WTC11 (cell line): ENCODE measurements at regions not wholly inside any gene's neighbourhood (a gene's known extent, or its start where the extent isn't known, plus 50 kb on each side); places are given as distances from the start of the nearest gene placed in this dataset.

ENCODE experiments used
- ATAC-seq: fragments of 200-7000 bp; cut with Tn5 transposase; 2 replicates; pipeline ENCODE4 v1.10.0; 2021; ENCODE audit warnings: mild to moderate bottlenecking, moderate library complexity
- CTCF ChIA-PET: fragments of 300-600 bp; sonication (Branson Sonifier 250); formaldehyde crosslinking; loops from one replicate; lab custom pipeline; 2021; ENCODE audit warnings: antibody characterized with exemption; lab: Charles Lee
- POLR2A ChIA-PET: fragments of 350-600 bp; sonication (Branson Sonifier 250); formaldehyde crosslinking; loops from one replicate; lab custom pipeline; 2021; ENCODE audit warnings: antibody characterized with exemption; lab: Charles Lee
- DNase-seq: peaks from one replicate; pipeline ENCODE4 v3.0.0; 2021; ENCODE audit warnings: low spot score
- H3K27ac Mint-ChIP-seq: 2 replicates; pipeline ENCODE4 v1.8.0; 2021; ENCODE audit warnings: mixed read lengths
- H3K27me3 Mint-ChIP-seq: 2 replicates; pipeline ENCODE4 v1.8.0; 2021; ENCODE audit warnings: low read depth, mild to moderate bottlenecking, moderate library complexity, mixed read lengths
- H3K36me3 Mint-ChIP-seq: 2 replicates; pipeline ENCODE4 v1.8.0; 2021; ENCODE audit warnings: mixed read lengths
- H3K4me1 Mint-ChIP-seq: 2 replicates; pipeline ENCODE4 v1.8.0; 2022; ENCODE audit warnings: mixed read lengths
- H3K4me3 Mint-ChIP-seq: 2 replicates; pipeline ENCODE4 v1.8.0; 2021; ENCODE audit warnings: mild to moderate bottlenecking, moderate library complexity, mixed read lengths
- H3K9me3 Mint-ChIP-seq: 2 replicates; pipeline ENCODE4 v1.8.0; 2021; ENCODE audit warnings: mixed read lengths
- ESRRA ChIP-seq: sonication (generic); formaldehyde crosslinking; IDR thresholded peaks from 2 replicates; pipeline ENCODE4 v1.8.1; 2022; ENCODE audit warnings: mild to moderate bottlenecking, missing genetic modification reagents, borderline replicate concordance
- HMGA2 ChIP-seq: fragments of 250-450 bp; sonication (Bioruptor Pico); IDR thresholded peaks from 2 replicates; pipeline ENCODE4 v1.4.0; 2021; ENCODE audit warnings: mild to moderate bottlenecking, moderate library complexity
- IRF2 ChIP-seq: sonication (generic); formaldehyde crosslinking; IDR thresholded peaks from 2 replicates; pipeline ENCODE4 v1.8.0; 2022; ENCODE audit warnings: low read depth, missing genetic modification reagents, borderline replicate concordance
- PRRX2 ChIP-seq: fragments of 250-450 bp; sonication (Bioruptor Pico); IDR thresholded peaks from 2 replicates; pipeline ENCODE4 v1.8.0; 2021; ENCODE audit warnings: mild to moderate bottlenecking
- SP1 ChIP-seq: sonication (generic); formaldehyde crosslinking; conservative IDR thresholded peaks from 2 replicates; pipeline ENCODE4 v1.8.1; 2022; ENCODE audit warnings: missing genetic modification reagents
- TP53 ChIP-seq: sonication (generic); formaldehyde crosslinking; IDR thresholded peaks from 2 replicates; pipeline ENCODE4 v1.8.1; 2023; ENCODE audit warnings: mild to moderate bottlenecking, missing genetic modification reagents
- ZNF121 ChIP-seq: sonication (generic); formaldehyde crosslinking; IDR thresholded peaks from 2 replicates; pipeline ENCODE4 v1.8.0; 2023; ENCODE audit warnings: missing genetic modification reagents
- ZNF138 ChIP-seq: sonication (generic); formaldehyde crosslinking; conservative IDR thresholded peaks from 2 replicates; pipeline ENCODE4 v1.8.1; 2022; ENCODE audit warnings: mild to moderate bottlenecking, moderate library complexity, missing genetic modification reagents
- TF ChIP-seq, protein P1 (sequence below): sonication (generic); formaldehyde crosslinking; IDR thresholded peaks from 2 replicates; pipeline ENCODE4 v1.8.1; 2023; ENCODE audit warnings: mild to moderate bottlenecking, missing genetic modification reagents, moderate library complexity
- TF ChIP-seq, protein P2 (sequence below): sonication (generic); formaldehyde crosslinking; IDR thresholded peaks from 2 replicates; pipeline ENCODE4 v1.8.0; 2023; ENCODE audit warnings: missing genetic modification reagents, mild to moderate bottlenecking, borderline replicate concordance
- TF ChIP-seq, protein P3 (sequence below): sonication (generic); formaldehyde crosslinking; IDR thresholded peaks from 2 replicates; pipeline ENCODE4 v1.8.1; 2023; ENCODE audit warnings: mild to moderate bottlenecking, missing genetic modification reagents
- TF ChIP-seq, protein P4 (sequence below): sonication (generic); formaldehyde crosslinking; IDR thresholded peaks from 2 replicates; pipeline ENCODE4 v1.8.1; 2022; ENCODE audit warnings: mild to moderate bottlenecking, moderate library complexity, missing genetic modification reagents
- TF ChIP-seq, protein P5 (sequence below): sonication (generic); formaldehyde crosslinking; IDR thresholded peaks from 2 replicates; pipeline ENCODE4 v1.8.1; 2023; ENCODE audit warnings: mild to moderate bottlenecking, moderate library complexity, missing genetic modification reagents
- TF ChIP-seq, protein P6 (sequence below): fragments of 250-450 bp; sonication (Bioruptor Pico); IDR thresholded peaks from 2 replicates; pipeline ENCODE4 v1.9.0; 2021; ENCODE audit warnings: moderate library complexity, mild to moderate bottlenecking, inconsistent platforms, borderline replicate concordance
- TF ChIP-seq, protein P7 (sequence below): fragments of 250-450 bp; sonication (Bioruptor Pico); conservative IDR thresholded peaks from 2 replicates; pipeline ENCODE4 v1.9.0; 2021; ENCODE audit warnings: mild to moderate bottlenecking
- TF ChIP-seq, protein P8 (sequence below): fragments of 200-600 bp; IDR thresholded peaks from 2 replicates; pipeline ENCODE4 v1.8.0; 2022; ENCODE audit warnings: antibody characterized with exemption

DNA sequence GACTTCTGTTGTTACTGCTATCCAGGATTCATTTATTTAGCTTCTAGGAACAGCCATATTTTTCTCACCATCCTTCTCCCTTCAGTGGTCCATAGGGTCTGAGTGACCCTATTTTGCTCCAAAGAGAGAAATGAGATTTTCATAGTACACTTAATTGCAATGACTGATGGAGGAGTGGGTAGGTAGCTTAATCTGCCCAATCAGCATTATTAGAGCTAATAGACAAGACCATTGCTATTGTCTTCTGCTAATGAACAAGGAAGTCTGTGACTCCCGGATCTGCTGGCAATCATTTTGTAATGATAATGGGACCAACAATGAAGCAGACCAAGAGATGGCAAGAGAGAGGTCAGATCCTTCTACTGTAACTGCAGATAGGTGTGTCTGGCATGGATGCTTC, 271.4 kb upstream of the SLC7A11 start:
- ChIA-PET CTCF (interaction anchor here (0.6 kb wide), 1 partner anchor 1752 kb away, joined by 3 read pairs; no protein-coding TSS in a partner anchor), POLR2A (no interaction called here)
- no peaks in the 10 kb centered on the region for H3K4me1 Mint-ChIP-seq
- no peak overlapping the region for H3K4me3 Mint-ChIP-seq
- no peak overlapping the region for H3K27ac Mint-ChIP-seq
- H3K36me3 Mint-ChIP-seq: no peaks in the 10 kb centered on the region
- no peaks in the 10 kb centered on the region for H3K9me3 Mint-ChIP-seq
- DNase-seq: no peak
- TF ChIP-seq, protein P1, sequence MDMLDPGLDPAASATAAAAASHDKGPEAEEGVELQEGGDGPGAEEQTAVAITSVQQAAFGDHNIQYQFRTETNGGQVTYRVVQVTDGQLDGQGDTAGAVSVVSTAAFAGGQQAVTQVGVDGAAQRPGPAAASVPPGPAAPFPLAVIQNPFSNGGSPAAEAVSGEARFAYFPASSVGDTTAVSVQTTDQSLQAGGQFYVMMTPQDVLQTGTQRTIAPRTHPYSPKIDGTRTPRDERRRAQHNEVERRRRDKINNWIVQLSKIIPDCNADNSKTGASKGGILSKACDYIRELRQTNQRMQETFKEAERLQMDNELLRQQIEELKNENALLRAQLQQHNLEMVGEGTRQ (CRISPR knock-in tag): no peak
- TF ChIP-seq TP53: no peak
- no peak for TF ChIP-seq PRRX2 (CRISPR knock-in tag)
- TF ChIP-seq, protein P2, sequence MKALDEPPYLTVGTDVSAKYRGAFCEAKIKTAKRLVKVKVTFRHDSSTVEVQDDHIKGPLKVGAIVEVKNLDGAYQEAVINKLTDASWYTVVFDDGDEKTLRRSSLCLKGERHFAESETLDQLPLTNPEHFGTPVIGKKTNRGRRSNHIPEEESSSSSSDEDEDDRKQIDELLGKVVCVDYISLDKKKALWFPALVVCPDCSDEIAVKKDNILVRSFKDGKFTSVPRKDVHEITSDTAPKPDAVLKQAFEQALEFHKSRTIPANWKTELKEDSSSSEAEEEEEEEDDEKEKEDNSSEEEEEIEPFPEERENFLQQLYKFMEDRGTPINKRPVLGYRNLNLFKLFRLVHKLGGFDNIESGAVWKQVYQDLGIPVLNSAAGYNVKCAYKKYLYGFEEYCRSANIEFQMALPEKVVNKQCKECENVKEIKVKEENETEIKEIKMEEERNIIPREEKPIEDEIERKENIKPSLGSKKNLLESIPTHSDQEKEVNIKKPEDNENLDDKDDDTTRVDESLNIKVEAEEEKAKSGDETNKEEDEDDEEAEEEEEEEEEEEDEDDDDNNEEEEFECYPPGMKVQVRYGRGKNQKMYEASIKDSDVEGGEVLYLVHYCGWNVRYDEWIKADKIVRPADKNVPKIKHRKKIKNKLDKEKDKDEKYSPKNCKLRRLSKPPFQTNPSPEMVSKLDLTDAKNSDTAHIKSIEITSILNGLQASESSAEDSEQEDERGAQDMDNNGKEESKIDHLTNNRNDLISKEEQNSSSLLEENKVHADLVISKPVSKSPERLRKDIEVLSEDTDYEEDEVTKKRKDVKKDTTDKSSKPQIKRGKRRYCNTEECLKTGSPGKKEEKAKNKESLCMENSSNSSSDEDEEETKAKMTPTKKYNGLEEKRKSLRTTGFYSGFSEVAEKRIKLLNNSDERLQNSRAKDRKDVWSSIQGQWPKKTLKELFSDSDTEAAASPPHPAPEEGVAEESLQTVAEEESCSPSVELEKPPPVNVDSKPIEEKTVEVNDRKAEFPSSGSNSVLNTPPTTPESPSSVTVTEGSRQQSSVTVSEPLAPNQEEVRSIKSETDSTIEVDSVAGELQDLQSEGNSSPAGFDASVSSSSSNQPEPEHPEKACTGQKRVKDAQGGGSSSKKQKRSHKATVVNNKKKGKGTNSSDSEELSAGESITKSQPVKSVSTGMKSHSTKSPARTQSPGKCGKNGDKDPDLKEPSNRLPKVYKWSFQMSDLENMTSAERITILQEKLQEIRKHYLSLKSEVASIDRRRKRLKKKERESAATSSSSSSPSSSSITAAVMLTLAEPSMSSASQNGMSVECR: no peak
- no peak for TF ChIP-seq ZNF138 (CRISPR knock-in tag)
- TF ChIP-seq ZNF121 (CRISPR knock-in tag): no peak
- TF ChIP-seq, protein P3, sequence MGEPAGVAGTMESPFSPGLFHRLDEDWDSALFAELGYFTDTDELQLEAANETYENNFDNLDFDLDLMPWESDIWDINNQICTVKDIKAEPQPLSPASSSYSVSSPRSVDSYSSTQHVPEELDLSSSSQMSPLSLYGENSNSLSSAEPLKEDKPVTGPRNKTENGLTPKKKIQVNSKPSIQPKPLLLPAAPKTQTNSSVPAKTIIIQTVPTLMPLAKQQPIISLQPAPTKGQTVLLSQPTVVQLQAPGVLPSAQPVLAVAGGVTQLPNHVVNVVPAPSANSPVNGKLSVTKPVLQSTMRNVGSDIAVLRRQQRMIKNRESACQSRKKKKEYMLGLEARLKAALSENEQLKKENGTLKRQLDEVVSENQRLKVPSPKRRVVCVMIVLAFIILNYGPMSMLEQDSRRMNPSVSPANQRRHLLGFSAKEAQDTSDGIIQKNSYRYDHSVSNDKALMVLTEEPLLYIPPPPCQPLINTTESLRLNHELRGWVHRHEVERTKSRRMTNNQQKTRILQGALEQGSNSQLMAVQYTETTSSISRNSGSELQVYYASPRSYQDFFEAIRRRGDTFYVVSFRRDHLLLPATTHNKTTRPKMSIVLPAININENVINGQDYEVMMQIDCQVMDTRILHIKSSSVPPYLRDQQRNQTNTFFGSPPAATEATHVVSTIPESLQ: no peak
- TF ChIP-seq, protein P4, sequence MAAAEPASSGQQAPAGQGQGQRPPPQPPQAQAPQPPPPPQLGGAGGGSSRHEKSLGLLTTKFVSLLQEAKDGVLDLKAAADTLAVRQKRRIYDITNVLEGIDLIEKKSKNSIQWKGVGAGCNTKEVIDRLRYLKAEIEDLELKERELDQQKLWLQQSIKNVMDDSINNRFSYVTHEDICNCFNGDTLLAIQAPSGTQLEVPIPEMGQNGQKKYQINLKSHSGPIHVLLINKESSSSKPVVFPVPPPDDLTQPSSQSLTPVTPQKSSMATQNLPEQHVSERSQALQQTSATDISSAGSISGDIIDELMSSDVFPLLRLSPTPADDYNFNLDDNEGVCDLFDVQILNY (CRISPR knock-in tag): no peak
- TF ChIP-seq, protein P5, sequence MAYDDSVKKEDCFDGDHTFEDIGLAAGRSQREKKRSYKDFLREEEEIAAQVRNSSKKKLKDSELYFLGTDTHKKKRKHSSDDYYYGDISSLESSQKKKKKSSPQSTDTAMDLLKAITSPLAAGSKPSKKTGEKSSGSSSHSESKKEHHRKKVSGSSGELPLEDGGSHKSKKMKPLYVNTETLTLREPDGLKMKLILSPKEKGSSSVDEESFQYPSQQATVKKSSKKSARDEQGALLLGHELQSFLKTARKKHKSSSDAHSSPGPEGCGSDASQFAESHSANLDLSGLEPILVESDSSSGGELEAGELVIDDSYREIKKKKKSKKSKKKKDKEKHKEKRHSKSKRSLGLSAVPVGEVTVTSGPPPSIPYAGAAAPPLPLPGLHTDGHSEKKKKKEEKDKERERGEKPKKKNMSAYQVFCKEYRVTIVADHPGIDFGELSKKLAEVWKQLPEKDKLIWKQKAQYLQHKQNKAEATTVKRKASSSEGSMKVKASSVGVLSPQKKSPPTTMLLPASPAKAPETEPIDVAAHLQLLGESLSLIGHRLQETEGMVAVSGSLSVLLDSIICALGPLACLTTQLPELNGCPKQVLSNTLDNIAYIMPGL (CRISPR knock-in tag): no peak
- TF ChIP-seq, protein P6, sequence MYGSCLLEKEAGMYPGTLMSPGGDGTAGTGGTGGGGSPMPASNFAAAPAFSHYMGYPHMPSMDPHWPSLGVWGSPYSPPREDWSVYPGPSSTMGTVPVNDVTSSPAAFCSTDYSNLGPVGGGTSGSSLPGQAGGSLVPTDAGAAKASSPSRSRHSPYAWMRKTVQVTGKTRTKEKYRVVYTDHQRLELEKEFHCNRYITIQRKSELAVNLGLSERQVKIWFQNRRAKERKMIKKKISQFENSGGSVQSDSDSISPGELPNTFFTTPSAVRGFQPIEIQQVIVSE (CRISPR knock-in tag): no peak
- TF ChIP-seq, protein P7, sequence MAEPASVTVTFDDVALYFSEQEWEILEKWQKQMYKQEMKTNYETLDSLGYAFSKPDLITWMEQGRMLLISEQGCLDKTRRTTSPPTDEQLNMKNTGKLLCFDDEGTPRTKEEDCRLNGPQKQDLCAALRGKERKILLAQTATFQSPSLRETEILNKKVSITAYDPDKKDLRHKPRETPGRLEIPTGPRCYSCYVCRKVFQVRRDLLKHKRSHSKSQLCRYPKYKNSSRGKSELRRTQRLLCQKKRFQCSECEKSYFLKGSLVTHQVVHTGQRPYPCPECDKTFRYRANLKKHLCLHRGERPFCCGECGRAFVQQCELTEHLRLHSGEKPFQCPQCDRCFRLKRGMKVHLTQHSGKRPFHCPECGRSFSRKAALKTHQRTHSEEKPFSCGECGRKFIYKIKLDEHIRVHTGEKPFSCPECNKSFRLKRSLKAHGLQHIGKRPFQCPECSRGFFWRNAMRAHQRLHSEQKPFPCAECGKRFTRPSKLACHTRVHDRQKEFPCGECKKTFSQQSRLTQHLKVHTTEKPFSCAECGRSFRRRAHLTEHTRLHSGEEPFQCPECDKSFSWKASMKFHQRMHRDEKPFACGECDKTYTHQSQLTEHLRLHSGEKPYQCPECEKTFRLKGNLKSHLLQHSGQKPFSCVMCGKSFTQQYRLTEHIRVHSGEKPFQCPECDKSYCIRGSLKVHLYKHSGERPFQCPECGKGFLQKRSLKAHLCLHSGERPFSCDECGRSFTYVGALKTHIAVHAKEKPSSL (CRISPR knock-in tag): no peak
- TF ChIP-seq HMGA2 (CRISPR knock-in tag): no peak
- no peak for TF ChIP-seq SP1 (CRISPR knock-in tag)
- TF ChIP-seq IRF2: no peak
- TF ChIP-seq, protein P8, sequence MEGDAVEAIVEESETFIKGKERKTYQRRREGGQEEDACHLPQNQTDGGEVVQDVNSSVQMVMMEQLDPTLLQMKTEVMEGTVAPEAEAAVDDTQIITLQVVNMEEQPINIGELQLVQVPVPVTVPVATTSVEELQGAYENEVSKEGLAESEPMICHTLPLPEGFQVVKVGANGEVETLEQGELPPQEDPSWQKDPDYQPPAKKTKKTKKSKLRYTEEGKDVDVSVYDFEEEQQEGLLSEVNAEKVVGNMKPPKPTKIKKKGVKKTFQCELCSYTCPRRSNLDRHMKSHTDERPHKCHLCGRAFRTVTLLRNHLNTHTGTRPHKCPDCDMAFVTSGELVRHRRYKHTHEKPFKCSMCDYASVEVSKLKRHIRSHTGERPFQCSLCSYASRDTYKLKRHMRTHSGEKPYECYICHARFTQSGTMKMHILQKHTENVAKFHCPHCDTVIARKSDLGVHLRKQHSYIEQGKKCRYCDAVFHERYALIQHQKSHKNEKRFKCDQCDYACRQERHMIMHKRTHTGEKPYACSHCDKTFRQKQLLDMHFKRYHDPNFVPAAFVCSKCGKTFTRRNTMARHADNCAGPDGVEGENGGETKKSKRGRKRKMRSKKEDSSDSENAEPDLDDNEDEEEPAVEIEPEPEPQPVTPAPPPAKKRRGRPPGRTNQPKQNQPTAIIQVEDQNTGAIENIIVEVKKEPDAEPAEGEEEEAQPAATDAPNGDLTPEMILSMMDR: no peak
- TF ChIP-seq ESRRA (CRISPR knock-in tag): no peak
- H3K27me3 Mint-ChIP-seq: no peaks in the 10 kb centered on the region
- no peak for ATAC-seq
